B cell (primary cell): ENCODE measurements at regions not wholly inside any gene's neighbourhood (a gene's known extent, or its start where the extent isn't known, plus 50 kb on each side); places are given as distances from the start of the nearest gene placed in this dataset.
"Not testable (repeated sequence)": the region's sequence is repeated elsewhere in the genome, so short reads cannot be mapped to it uniquely, and the experiment has no call there.

Experiments used
- ATAC-seq: fragments of 200-7000 bp; cut with Tn5 transposase; one replicate; pipeline ENCODE4 v1.10.0; 2021; ENCODE audit warnings: low read depth, mild to moderate bottlenecking, moderate number of reproducible peaks, moderate library complexity
- CTCF ChIA-PET: fragments of 350-600 bp; sonication (Branson Sonifier 250); formaldehyde crosslinking; loops from one replicate; lab custom pipeline; 2021; ENCODE audit warnings: antibody characterized with exemption, inconsistent platforms; lab: Charles Lee
- POLR2A ChIA-PET: fragments of 350-600 bp; sonication (Branson Sonifier 250); formaldehyde crosslinking; loops from one replicate; lab custom pipeline; 2021; ENCODE audit warnings: antibody characterized with exemption; lab: Charles Lee
- DNase-seq: peaks from one replicate; pipeline ENCODE4 v3.0.0; 2013
- H2AFZ ChIP-seq: 2 replicates; pipeline ENCODE4 v1.6.1; 2012; ENCODE audit warnings: mild to moderate bottlenecking, low read depth, low read length; ENCODE audit not compliant: insufficient read depth, poor library complexity, severe bottlenecking
- H3K27ac ChIP-seq, 2 donors: 1 replicate in 1 of 2; 2 replicates in 1 of 2; pipeline ENCODE4 v1.5.1; 2012 to 2013; ENCODE audit warnings: low read length in 2 of 2, mild to moderate bottlenecking in 2 of 2, moderate library complexity in 1 of 2
- H3K27me3 ChIP-seq, 4 experiments: fragments of 200-600 bp in 1 of 4; sonication (generic) in 1 of 4; replicated peaks in 1 of 4; 1 replicate in 2 of 4; 2 replicates in 2 of 4; pipeline versions ENCODE4 v1.6.1 to v1.7.0; 2013 to 2016; ENCODE audit warnings: low read length in 3 of 4, mild to moderate bottlenecking in 2 of 4, mixed read lengths in 1 of 4, moderate library complexity in 1 of 4; ENCODE audit not compliant: insufficient read depth in 4 of 4, control insufficient read depth in 3 of 4; ENCODE audit errors: control extremely low read depth in 1 of 4
- H3K36me3 ChIP-seq, 2 experiments: replicated peaks in 1 of 2; 1 replicate in 1 of 2; 2 replicates in 1 of 2; pipeline versions ENCODE4 v1.6.1 to v1.7.1; 2013; ENCODE audit warnings: low read length in 1 of 2; ENCODE audit not compliant: insufficient read depth in 2 of 2, control insufficient read depth in 1 of 2; ENCODE audit errors: control extremely low read depth in 1 of 2, extremely low read depth in 1 of 2
- H3K4me1 ChIP-seq, 2 donors: fragments of 200-600 bp in 1 of 2; sonication (generic) in 1 of 2; 1 replicate in 1 of 2; 2 replicates in 1 of 2; pipeline versions ENCODE4 v1.5.1 to v1.6.1; 2013 to 2017; ENCODE audit warnings: low read length in 2 of 2; ENCODE audit not compliant: control insufficient read depth in 2 of 2, insufficient read depth in 2 of 2
- H3K4me2 ChIP-seq: replicated peaks from 2 replicates; pipeline ENCODE3; 2012; ENCODE audit warnings: mild to moderate bottlenecking, low read depth, low read length; ENCODE audit not compliant: poor library complexity, severe bottlenecking
- H3K4me3 ChIP-seq, 5 experiments: fragments of 200-600 bp in 1 of 5; sonication (generic) in 1 of 5; 1 replicate in 3 of 5; 2 replicates in 2 of 5; pipeline versions ENCODE4 v1.5.1 to v1.7.0; 2011 to 2016; ENCODE audit warnings: low read length in 4 of 5, mild to moderate bottlenecking in 4 of 5, low read depth in 2 of 5, control low read depth in 1 of 5, moderate library complexity in 1 of 5; ENCODE audit not compliant: insufficient read depth in 1 of 5; ENCODE audit errors: control extremely low read depth in 1 of 5, extremely low read depth in 1 of 5
- H3K79me2 ChIP-seq: fragments of 200-600 bp; sonication (generic); one replicate; pipeline ENCODE4 v1.6.0; 2016; ENCODE audit warnings: low read length; ENCODE audit not compliant: control insufficient read depth, insufficient read depth
- H3K9ac ChIP-seq: fragments of 200-600 bp; sonication (generic); 2 replicates; pipeline ENCODE4 v1.6.1; 2017; ENCODE audit warnings: mild to moderate bottlenecking, low read length, moderate library complexity
- H3K9me3 ChIP-seq, 3 donors: one replicate each; pipeline versions ENCODE4 v1.6.1 to v1.7.1; 2013; ENCODE audit warnings: low read length in 2 of 3; ENCODE audit not compliant: control insufficient read depth in 2 of 3, insufficient read depth in 1 of 3; ENCODE audit errors: control extremely low read depth in 1 of 3
- H4K20me1 ChIP-seq: 2 replicates; pipeline ENCODE4 v1.6.0; 2012; ENCODE audit warnings: mild to moderate bottlenecking, low read length; ENCODE audit not compliant: insufficient read depth, control insufficient read depth, poor library complexity, severe bottlenecking
- H3K27ac Mint-ChIP-seq: one replicate; pipeline ENCODE4 v1.8.0; 2021; ENCODE audit warnings: mixed read lengths
- H3K27me3 Mint-ChIP-seq: one replicate; pipeline ENCODE4 v1.8.0; 2021; ENCODE audit warnings: mixed read lengths
- H3K4me1 Mint-ChIP-seq: one replicate; pipeline ENCODE4 v1.8.0; 2021; ENCODE audit warnings: mixed read lengths
- H3K4me3 Mint-ChIP-seq: one replicate; pipeline ENCODE4 v1.8.0; 2021; ENCODE audit warnings: mixed read lengths
- H3K9me3 Mint-ChIP-seq: one replicate; pipeline ENCODE4 v1.8.0; 2022; ENCODE audit warnings: mixed read lengths; ENCODE audit not compliant: insufficient read depth
- EZH2 ChIP-seq: IDR thresholded peaks from 2 replicates; pipeline ENCODE4 v1.6.1; 2012; ENCODE audit warnings: borderline replicate concordance, low read depth, mild to moderate bottlenecking, moderate library complexity, low read length; ENCODE audit not compliant: insufficient read depth, poor library complexity, severe bottlenecking
- WGBS: methylation state at CpG from one replicate; pipeline ENCODE4 v1.1.5; 2013; ENCODE audit warnings: missing lambda C conversion rate; ENCODE audit not compliant: insufficient coverage; 5-methylcytosine and 5-hydroxymethylcytosine counted together
- intact Hi-C: fragments of 100-400 bp; cut with micrococcal nuclease; formaldehyde crosslinking; loops from one replicate; pipeline ENCODE4 v1.10.0; 2022
- TF ChIP-seq, protein P1 (sequence below): fragments of 200-600 bp; IDR thresholded peaks from one replicate; pipeline ENCODE4 v1.8.0; 2022; ENCODE audit warnings: antibody characterized with exemption, mild to moderate bottlenecking

DNA sequence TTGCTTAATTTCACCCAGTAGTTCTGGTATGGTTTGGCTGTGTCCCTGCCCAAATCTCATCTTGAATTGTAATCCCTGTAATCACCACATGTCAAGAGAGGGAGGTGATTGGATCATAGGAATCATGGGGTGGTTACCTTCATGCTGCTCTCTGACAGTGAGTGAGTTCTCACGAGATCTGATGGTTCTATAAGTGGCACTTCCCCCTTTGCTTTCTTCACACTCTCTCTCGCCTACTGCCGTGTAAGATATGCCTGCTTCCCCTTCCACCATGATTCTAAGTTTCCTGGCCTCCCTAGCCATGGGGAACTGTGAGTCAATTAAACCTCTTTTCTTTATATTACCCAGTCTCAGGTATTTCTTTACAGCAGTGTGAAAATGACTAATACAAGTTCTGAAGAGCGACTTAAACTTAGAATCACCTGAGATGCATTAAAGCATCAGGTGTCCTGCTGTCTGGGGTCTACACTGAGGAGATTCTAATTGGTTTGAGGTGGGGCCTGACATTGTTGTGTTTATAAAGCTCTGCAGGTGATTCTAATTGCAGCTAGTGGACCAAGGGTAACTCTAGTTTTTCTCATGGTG is 82.1 kb upstream of the DTNBP1 start:
- no peak for ATAC-seq
- POLR2A ChIA-PET, result no interaction called here
- TF ChIP-seq EZH2, result no peak
- TF ChIP-seq, protein P1, sequence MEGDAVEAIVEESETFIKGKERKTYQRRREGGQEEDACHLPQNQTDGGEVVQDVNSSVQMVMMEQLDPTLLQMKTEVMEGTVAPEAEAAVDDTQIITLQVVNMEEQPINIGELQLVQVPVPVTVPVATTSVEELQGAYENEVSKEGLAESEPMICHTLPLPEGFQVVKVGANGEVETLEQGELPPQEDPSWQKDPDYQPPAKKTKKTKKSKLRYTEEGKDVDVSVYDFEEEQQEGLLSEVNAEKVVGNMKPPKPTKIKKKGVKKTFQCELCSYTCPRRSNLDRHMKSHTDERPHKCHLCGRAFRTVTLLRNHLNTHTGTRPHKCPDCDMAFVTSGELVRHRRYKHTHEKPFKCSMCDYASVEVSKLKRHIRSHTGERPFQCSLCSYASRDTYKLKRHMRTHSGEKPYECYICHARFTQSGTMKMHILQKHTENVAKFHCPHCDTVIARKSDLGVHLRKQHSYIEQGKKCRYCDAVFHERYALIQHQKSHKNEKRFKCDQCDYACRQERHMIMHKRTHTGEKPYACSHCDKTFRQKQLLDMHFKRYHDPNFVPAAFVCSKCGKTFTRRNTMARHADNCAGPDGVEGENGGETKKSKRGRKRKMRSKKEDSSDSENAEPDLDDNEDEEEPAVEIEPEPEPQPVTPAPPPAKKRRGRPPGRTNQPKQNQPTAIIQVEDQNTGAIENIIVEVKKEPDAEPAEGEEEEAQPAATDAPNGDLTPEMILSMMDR, result no peak
- WGBS, result 60% methylated on average over 2 of the region's 4 CpGs
- H3K27ac ChIP-seq, result no peak overlapping the region
- no peaks in the 10 kb centered on the region for H3K27me3 ChIP-seq
- Mint-ChIP-seq H3K4me1 (no peaks in the 10 kb centered on the region), H3K9me3 (no peaks in the 10 kb centered on the region), H3K4me3 (no peak overlapping the region), H3K27ac (no peak overlapping the region), H3K27me3 (peaks cover 14% of the 10 kb centered on the region)
- no peak overlapping the region for H3K4me3 ChIP-seq
- no peak overlapping the region for H2AFZ ChIP-seq
- no peaks in the 10 kb centered on the region for H3K9me3 ChIP-seq
- no peaks in the 10 kb centered on the region for H3K36me3 ChIP-seq
- no peaks in the 10 kb centered on the region for H4K20me1 ChIP-seq
- no peak for DNase-seq
- H3K9ac ChIP-seq, result no peak overlapping the region
- CTCF ChIA-PET, result no interaction called here
- H3K4me1 ChIP-seq, result no peaks in the 10 kb centered on the region
- H3K4me2 ChIP-seq, result no peak overlapping the region
- no peaks in the 10 kb centered on the region for H3K79me2 ChIP-seq
- intact Hi-C loops, result no loop called here

DNA sequence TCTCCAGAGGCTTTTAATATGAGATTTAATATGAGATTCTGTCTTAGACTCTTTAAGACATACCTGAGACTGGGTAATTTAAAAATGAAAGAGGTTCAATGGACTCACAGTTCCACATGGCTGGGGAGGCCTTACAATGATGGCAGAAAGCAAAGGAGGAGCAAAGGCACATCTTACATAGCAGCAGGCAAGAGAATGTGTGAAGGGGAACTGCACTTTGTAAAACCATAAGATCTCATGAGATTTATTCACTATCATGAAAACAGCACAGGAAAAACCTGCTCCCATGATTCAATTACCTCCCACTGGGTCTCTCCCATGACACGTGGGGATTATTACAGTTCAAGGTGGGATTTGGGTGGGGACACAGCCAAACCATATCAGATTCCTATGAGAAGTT is 79.2 kb upstream of the DTNBP1 start:
- 80% methylated on average over 1 of the region's 1 CpG for WGBS
- intact Hi-C loops, result not testable (repeated sequence)

More for the DNA sequence above, 79.2 kb upstream of the DTNBP1 start:
- H3K36me3 ChIP-seq, H3K27ac ChIP-seq, H3K9me3 ChIP-seq, CTCF ChIA-PET, ATAC-seq, H3K79me2 ChIP-seq, H3K4me1 ChIP-seq, H3K9me3 Mint-ChIP-seq, H3K27me3 ChIP-seq, H3K9ac ChIP-seq, H3K4me3 Mint-ChIP-seq, DNase-seq, H3K27ac Mint-ChIP-seq, H3K4me1 Mint-ChIP-seq, H3K4me2 ChIP-seq, H4K20me1 ChIP-seq, H3K4me3 ChIP-seq, H2AFZ ChIP-seq: not testable (repeated sequence)
- POLR2A ChIA-PET, result interaction anchor here (0.6 kb wide), 1 partner anchor 459 kb away, joined by 3 read pairs; no protein-coding TSS in a partner anchor
- peaks cover 13% of the 10 kb centered on the region for H3K27me3 Mint-ChIP-seq
